HepG2 (cell line): ENCODE measurements at regions not wholly inside any gene's neighbourhood (a gene's known extent, or its start where the extent isn't known, plus 50 kb on each side); places are given as distances from the start of the nearest gene placed in this dataset.

Experiments used
- EZH2 ChIP-seq: conservative IDR thresholded peaks from 2 replicates; pipeline ENCODE4 v1.6.1; 2012; ENCODE audit warnings: mild to moderate bottlenecking, low read depth, low read length, moderate library complexity
- HNRNPH1 ChIP-seq: fragments of 200-400 bp; formaldehyde crosslinking; optimal IDR thresholded peaks from 2 replicates; pipeline ENCODE3; 2017; ENCODE audit warnings: mild to moderate bottlenecking, low read depth, low read length
- RARG ChIP-seq: sonication (generic); formaldehyde crosslinking; IDR thresholded peaks from 2 replicates; pipeline ENCODE4 v1.4.0; 2020; ENCODE audit warnings: low read depth, mild to moderate bottlenecking, missing genetic modification reagents
- ZNF232 ChIP-seq: sonication (generic); formaldehyde crosslinking; IDR thresholded peaks from 2 replicates; pipeline ENCODE4 v1.4.0; 2020; ENCODE audit warnings: missing genetic modification reagents, borderline replicate concordance
- ZSCAN21 ChIP-seq: sonication (generic); formaldehyde crosslinking; IDR thresholded peaks from 2 replicates; pipeline ENCODE4 v1.8.0; 2022; ENCODE audit warnings: mild to moderate bottlenecking, missing genetic modification reagents, moderate library complexity, borderline replicate concordance
- TF ChIP-seq, protein P1 (sequence below): sonication (generic); formaldehyde crosslinking; IDR thresholded peaks from 2 replicates; pipeline ENCODE4 v1.9.0; 2021; ENCODE audit warnings: missing genetic modification reagents, borderline replicate concordance

DNA sequence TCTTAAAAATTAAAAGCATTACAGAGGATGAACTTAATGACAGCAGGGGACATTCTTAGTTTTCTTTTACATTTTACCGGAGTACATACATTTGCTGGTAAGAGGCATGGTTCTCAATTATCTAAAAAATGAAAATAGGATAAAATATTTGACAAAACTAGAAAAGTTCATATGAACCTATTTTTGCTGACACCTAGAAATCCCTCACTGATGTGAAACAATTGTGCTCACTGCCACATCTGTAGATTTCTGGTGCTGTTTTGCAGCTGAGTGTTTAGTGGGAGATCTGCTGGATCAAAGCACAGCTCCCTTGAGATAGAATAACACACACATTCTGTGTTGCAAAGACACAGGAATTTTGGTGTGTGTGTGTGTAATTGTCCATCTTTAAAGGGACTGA lies 392.9 kb upstream of the B3GALT2 start:
- TF ChIP-seq RARG (no peak), ZSCAN21 (CRISPR knock-in tag) (no peak), HNRNPH1 (no peak), ZNF232 (no peak), EZH2 (no peak)
- TF ChIP-seq, protein P1, sequence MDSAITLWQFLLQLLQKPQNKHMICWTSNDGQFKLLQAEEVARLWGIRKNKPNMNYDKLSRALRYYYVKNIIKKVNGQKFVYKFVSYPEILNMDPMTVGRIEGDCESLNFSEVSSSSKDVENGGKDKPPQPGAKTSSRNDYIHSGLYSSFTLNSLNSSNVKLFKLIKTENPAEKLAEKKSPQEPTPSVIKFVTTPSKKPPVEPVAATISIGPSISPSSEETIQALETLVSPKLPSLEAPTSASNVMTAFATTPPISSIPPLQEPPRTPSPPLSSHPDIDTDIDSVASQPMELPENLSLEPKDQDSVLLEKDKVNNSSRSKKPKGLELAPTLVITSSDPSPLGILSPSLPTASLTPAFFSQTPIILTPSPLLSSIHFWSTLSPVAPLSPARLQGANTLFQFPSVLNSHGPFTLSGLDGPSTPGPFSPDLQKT (CRISPR knock-in tag), result no peak
